ENCODE measurements at regions not wholly inside any gene's neighbourhood (a gene's known extent, or its start where the extent isn't known, plus 50 kb on each side); places are given as distances from the start of the nearest gene placed in this dataset.

GRCh38 chr11:36726420-36726819, 128.4 kb upstream of the RAG2 start:
- DNase-seq (ENCODE audit: low spot score) = no peak

GRCh38 chr11:36724742-36725385, 126.8 kb upstream of the RAG2 start:
- DNase-seq (ENCODE audit: low spot score) = no peak

GRCh38 chr11:36722421-36722820, 124.4 kb upstream of the RAG2 start:
- no peak for DNase-seq (ENCODE audit: low spot score)

GRCh38 chr11:36719358-36720107, 121.5 kb upstream of the RAG2 start:
- DNase-seq (ENCODE audit: low spot score) = no peak

GRCh38 chr11:36718451-36718850, 120.4 kb upstream of the RAG2 start:
- no peak for DNase-seq (ENCODE audit: low spot score)

- no peak for DNase-seq (ENCODE audit: low spot score)
Measured at GRCh38 chr11:36713715-36714114, 115.7 kb upstream of the RAG2 start.

GRCh38 chr11:36711104-36711825, 113.2 kb upstream of the RAG2 start:
- no peak for DNase-seq (ENCODE audit: low spot score)
